Skeletal muscle tissue (tissue), 3 donors: ENCODE measurements at regions not wholly inside any gene's neighbourhood (a gene's known extent, or its start where the extent isn't known, plus 50 kb on each side); places are given as distances from the start of the nearest gene placed in this dataset.

Experiments used
- H3K27ac ChIP-seq: one replicate; pipeline ENCODE4 v1.7.0; 2013; ENCODE audit warnings: mild to moderate bottlenecking, low read depth, low read length, inconsistent platforms
- H3K27me3 ChIP-seq, 3 donors: one replicate each; pipeline ENCODE4 v1.7.0; 2013; ENCODE audit warnings: low read length in 3 of 3; ENCODE audit not compliant: control insufficient read depth in 3 of 3, insufficient read depth in 3 of 3
- H3K36me3 ChIP-seq, 3 donors: one replicate each; pipeline ENCODE4 v1.7.0; 2013; ENCODE audit warnings: low read length in 3 of 3; ENCODE audit not compliant: control insufficient read depth in 3 of 3, insufficient read depth in 3 of 3
- H3K4me1 ChIP-seq, 3 donors: one replicate each; pipeline ENCODE4 v1.7.0; 2013; ENCODE audit warnings: low read length in 3 of 3, mild to moderate bottlenecking in 3 of 3; ENCODE audit not compliant: control insufficient read depth in 3 of 3, insufficient read depth in 3 of 3
- H3K4me3 ChIP-seq, 3 donors: one replicate each; pipeline ENCODE4 v1.7.0; 2013; ENCODE audit warnings: low read length in 3 of 3
- H3K9ac ChIP-seq, 3 donors: one replicate each; pipeline ENCODE4 v1.7.0; 2013; ENCODE audit warnings: low read length in 3 of 3, mild to moderate bottlenecking in 3 of 3, moderate library complexity in 2 of 3, low read depth in 1 of 3
- H3K9me3 ChIP-seq, 3 donors: one replicate each; pipeline ENCODE4 v1.7.0; 2013; ENCODE audit warnings: low read length in 3 of 3; ENCODE audit not compliant: control insufficient read depth in 3 of 3
- donor health status: Osteomylitis.

DNA sequence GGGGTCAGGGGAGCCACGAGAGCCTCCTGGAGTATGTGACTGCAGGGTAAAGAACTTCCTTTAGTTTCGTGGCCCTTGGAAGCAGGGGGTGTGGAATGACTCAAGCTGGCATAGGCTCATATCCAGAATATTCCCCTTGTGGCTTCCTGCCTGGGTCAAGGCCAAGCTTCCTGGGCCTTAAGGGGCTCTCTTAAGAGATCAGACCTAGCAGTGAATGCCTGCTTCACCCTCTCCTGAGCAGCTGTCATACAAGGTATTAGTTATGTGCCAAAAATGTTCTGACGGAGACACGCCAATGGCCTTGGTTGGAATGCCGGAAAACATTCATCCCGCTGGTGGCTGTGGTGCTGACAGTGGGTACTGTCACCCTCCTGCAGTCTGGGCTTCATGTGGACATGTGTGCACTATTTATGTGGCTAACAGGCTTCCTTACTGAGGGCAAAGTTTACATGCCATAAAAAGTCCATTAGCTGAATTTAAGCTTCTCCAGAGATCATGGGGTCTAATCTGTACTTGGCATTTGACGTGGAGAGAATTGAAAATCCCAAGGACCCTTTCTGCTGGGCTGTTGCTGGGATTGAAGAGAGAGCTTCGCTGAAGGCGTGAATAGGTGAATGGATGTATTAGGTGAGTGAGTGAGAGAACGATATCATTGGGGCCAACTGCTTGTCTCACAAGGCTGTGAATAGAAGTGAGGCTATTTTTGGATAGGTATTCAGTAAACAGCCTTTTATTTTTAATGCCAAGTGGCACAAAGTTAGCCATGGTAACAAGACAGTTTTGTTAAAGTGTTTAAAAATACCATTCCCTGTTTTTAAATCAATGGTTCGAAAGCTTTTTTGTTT, 156.8 kb downstream of the MACROH2A1 start:
- Histone ChIP-seq H3K36me3 (no peaks in the 10 kb centered on the region), H3K27ac (peak overlapping the region; percentile 89), H3K4me1 (peaks cover 84 to 93% (median 93%) of the 10 kb centered on the region in 3 donors), H3K9me3 (no peaks in the 10 kb centered on the region), H3K27me3 (no peaks in the 10 kb centered on the region), H3K4me3 (peak overlapping the region in 2 of 3 donors; percentile 3 to 60), H3K9ac (peak overlapping the region; percentile 47 to 82 (median 78))

DNA sequence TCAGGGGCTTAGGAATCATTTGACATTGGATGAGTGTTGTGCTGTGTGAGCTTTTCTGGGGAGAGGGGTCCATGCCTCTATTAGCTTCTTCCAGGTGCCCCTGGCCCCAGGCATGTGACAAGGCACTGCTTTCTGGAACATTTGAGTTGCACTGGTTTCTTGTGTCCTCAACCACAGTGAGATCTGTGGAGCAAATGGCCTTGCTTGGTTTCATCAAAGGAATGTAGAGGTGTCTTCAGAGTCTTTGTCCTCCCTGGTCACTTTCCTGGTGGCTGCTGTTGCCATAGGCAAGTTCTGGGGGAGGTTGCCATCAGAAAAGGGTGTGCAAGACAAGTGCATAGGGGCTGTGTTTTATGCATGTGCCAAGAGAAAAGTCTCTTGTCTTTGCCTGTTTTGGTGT, 157.5 kb downstream of the MACROH2A1 start:
- H3K27me3 ChIP-seq, result no peaks in the 10 kb centered on the region
- peak overlapping the region; percentile 47 to 82 (median 78) for H3K9ac ChIP-seq
- no peaks in the 10 kb centered on the region for H3K9me3 ChIP-seq
- H3K27ac ChIP-seq, result peak overlapping the region; percentile 89
- H3K4me1 ChIP-seq, result peaks cover 84 to 93% (median 92%) of the 10 kb centered on the region in 3 donors
- no peaks in the 10 kb centered on the region for H3K36me3 ChIP-seq
- H3K4me3 ChIP-seq, result peak overlapping the region in 2 of 3 donors; percentile 24 to 45

DNA sequence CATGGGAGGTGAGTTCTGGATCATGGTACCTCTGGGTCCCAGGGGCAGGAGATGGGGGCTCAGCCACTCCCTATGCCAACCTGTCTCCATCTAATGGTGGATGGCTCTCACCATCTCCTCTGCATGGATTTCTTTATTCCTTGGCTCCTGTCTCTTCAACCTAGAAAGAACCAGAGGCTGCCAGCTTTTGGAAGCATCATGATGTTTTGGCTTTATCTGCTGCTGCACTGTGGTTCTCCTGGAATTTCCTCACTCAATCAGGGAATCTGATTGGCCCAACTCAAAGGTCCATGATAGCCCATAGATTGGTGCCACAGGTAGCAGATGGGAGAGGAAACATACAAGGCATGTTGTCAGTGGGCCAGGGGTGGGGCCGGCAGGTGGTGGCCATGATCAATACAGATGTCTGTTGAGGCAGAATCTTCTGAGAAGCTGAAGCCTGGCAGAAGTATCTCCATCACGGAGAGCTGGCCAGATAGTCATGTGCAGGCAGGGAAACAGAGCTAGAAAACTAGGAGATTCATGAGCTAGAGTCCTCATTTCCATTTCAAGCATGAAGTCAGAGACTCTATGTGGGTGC, 158.2 kb downstream of the MACROH2A1 start:
- Histone ChIP-seq H3K27ac (peak overlapping the region; percentile 89), H3K27me3 (no peaks in the 10 kb centered on the region), H3K4me1 (peaks cover 77 to 88% (median 86%) of the 10 kb centered on the region in 3 donors), H3K4me3 (no peak overlapping the region), H3K9me3 (no peaks in the 10 kb centered on the region), H3K36me3 (no peaks in the 10 kb centered on the region), H3K9ac (peak overlapping the region in 1 of 3 donors; percentile 33)

DNA sequence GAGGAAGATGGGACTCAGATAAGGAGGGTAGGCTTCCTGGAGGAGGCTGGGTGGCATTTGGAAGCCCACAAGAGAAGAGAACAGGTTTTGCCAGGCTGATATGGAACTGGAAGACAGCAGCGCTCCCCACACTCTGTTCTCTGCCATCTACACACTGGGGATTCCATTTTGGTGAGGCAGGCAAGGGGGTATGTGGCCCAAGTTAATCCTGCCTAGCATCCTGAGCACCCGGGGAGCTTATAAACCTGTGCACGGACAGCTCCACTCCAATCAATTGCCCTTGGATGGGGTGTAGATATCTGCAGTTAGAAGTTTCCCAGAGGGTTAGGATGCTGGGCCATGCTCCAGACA, 158.8 kb downstream of the MACROH2A1 start:
- H3K27ac ChIP-seq, result peak overlapping the region; percentile 17
- no peaks in the 10 kb centered on the region for H3K27me3 ChIP-seq
- peaks cover 71 to 88% (median 81%) of the 10 kb centered on the region in 3 donors for H3K4me1 ChIP-seq
- no peaks in the 10 kb centered on the region for H3K36me3 ChIP-seq
- peak overlapping the region in 1 of 3 donors; percentile 33 for H3K9ac ChIP-seq
- H3K9me3 ChIP-seq, result no peaks in the 10 kb centered on the region
- H3K4me3 ChIP-seq, result no peak overlapping the region

DNA sequence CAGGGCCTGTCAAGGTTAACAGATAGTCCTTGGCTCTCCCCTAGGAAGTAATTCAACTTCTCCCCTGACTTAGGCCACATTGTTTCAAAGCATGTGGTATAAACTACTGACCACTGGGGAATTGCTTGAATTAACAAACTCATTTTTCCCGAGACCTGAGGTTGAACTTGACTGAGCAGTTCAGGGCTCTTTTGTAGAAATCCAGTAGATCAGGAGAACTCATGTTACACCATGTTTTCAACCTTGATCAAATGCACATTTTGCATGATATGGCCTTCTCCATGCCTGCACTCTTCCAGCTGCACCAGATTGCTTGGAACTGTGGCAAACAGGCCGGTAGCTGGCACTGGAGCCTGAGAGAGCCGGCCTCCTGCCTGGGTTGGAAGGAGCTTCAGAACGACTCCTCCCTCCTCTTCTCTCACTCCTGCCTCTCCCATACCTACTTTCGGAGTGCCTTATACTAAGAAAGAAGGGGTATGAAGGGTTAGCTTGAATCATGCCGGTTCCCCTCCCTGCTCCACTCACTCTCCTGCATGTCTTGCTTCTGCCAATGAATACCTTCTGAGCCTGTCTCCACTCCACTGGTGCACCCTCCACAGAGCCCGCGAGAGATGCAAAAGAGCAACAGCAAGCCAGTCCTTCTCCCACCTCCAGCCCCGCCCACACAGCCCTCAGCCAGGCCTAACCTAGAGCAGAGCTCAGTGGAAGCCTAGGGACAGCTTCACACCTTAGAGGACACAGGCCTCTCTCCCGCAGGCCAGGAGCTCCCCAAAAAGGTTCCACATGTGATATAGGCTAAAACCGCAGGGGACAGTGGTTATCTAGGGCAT, 159.4 kb downstream of the MACROH2A1 start:
- H3K4me3 ChIP-seq, result peak overlapping the region in 2 of 3 donors; percentile 13 to 33
- H3K36me3 ChIP-seq, result no peaks in the 10 kb centered on the region
- H3K27me3 ChIP-seq, result no peaks in the 10 kb centered on the region
- peak overlapping the region in 2 of 3 donors; percentile 51 to 62 for H3K9ac ChIP-seq
- no peaks in the 10 kb centered on the region for H3K9me3 ChIP-seq
- peaks cover 67 to 89% (median 79%) of the 10 kb centered on the region in 3 donors for H3K4me1 ChIP-seq
- H3K27ac ChIP-seq, result peak overlapping the region; percentile 17

DNA sequence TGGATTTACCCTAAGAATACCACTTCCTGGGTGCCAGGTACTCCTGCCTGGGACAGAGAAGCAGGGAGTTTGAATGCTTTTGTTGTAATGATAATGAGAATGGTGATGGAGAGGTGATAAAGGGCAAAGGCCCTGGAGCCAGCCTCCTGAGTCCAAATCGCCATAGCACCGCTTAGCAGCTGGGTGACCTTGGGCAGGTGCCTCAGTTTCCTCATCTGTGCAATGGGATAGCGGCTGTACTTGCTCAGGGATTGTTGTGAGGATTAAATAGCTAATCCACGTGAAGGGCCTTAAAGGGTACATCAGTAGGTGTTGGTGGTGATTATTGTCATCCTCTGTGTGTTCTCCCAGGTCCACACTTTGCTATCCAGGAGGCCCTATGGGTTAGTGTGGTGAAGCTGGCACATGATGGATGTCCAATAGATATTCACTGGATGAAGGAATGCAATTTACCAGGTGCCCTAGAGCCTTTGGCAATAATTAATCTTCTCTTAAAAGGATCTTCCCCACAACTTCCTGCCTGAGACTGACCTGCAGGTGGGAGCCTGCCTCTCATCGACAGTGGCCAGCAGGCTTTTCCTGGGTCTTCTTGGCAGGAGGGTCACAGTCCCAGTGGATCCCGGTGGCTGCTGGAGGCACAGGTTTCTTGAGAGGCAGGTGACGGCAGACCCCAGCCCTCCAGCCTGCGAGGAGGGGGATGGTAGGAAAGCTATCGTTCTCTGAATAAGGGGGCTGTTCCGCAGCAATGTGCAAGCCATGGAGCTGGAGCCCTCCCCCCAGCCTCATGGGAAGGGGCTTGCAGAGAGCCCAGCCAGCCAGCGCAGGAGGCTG, 160.2 kb downstream of the MACROH2A1 start:
- no peaks in the 10 kb centered on the region for H3K9me3 ChIP-seq
- peaks cover 67 to 88% (median 78%) of the 10 kb centered on the region in 3 donors for H3K4me1 ChIP-seq
- peak overlapping the region in 2 of 3 donors; percentile 51 to 62 for H3K9ac ChIP-seq
- no peak overlapping the region for H3K27ac ChIP-seq
- no peaks in the 10 kb centered on the region for H3K27me3 ChIP-seq
- no peak overlapping the region for H3K4me3 ChIP-seq
- no peaks in the 10 kb centered on the region for H3K36me3 ChIP-seq

DNA sequence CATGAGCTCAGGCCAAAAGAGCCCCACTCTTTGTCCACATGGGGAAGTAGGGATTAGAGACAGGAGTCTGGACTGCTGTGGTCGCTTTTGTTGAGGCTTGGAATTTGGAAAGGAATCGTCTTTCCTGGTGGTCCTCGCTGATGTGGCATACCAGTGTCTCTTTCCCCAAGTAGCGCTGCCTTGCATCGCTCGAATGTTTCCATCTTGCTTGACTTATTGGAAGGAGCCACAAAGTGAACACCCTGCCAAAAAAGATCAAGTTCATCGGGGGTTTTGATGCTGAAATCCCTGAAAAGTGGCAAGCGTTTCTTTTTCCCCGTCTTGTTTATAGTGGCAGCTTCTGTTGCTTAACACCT, 161.3 kb downstream of the MACROH2A1 start:
- Histone ChIP-seq H3K27me3 (no peaks in the 10 kb centered on the region), H3K9ac (no peak overlapping the region), H3K4me3 (no peak overlapping the region), H3K4me1 (peaks cover 67 to 88% (median 79%) of the 10 kb centered on the region in 3 donors), H3K9me3 (no peaks in the 10 kb centered on the region), H3K36me3 (no peaks in the 10 kb centered on the region), H3K27ac (no peak overlapping the region)

DNA sequence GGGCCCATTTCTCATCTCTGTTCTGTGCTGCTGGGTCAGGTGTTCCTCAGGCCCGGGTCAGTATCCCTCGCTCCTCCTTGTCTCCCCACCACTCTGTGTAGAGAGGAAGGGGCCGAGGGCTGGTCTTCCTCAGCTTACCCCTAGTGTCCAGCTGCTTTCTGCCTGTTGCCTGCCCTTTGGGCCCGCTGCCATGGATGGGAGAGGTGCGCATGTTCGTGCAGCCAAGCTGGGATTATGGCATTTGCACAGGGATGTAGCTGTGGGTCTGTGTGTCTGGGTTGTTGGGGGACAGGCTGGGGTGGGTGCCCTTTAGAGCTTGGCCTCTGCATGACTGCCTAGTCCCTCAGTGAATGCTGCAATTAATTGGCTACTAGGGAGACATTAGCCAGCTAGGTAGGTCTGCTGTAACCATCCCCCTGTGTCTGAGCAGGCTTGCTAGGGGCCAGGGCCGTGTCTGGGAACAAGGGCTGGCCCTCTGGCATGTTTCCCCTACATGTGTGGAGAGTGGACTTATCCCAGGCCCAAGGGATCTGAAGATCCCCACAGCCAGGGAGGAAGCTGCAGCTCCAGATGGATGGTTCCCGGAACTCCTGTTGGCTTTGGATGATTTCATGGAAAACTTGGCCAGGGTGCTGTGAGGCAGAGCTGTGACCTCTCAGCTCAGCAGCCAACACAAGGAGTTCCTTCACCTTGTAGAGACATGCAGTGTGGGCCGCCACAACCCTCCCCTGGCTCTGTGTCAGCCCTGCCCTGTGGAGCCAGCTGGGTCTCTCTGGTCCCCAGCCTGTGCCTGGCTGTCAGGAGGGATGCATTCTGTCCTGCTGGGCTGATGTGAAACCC, 161.9 kb downstream of the MACROH2A1 start:
- no peak overlapping the region for H3K4me3 ChIP-seq
- no peak overlapping the region for H3K27ac ChIP-seq
- no peaks in the 10 kb centered on the region for H3K36me3 ChIP-seq
- H3K27me3 ChIP-seq, result no peaks in the 10 kb centered on the region
- peak overlapping the region in 1 of 3 donors; percentile 16 for H3K9ac ChIP-seq
- H3K9me3 ChIP-seq, result no peaks in the 10 kb centered on the region
- peaks cover 61 to 85% (median 76%) of the 10 kb centered on the region in 3 donors for H3K4me1 ChIP-seq
